Astrocyte of the spinal cord (primary cell): ENCODE measurements at regions not wholly inside any gene's neighbourhood (a gene's known extent, or its start where the extent isn't known, plus 50 kb on each side); places are given as distances from the start of the nearest gene placed in this dataset.
A peak's percentile ranks its signal among the peaks of the same experiment; 100 is the strongest.
"Not testable (repeated sequence)": the region's sequence is repeated elsewhere in the genome, so short reads cannot be mapped to it uniquely, and the experiment has no call there.

ENCODE experiments used
- DNase-seq: peaks from one replicate; pipeline ENCODE4 v3.0.0; 2011; ENCODE audit warnings: low read depth, low spot score
- H3K4me3 ChIP-seq: 2 replicates; pipeline ENCODE4 v1.5.1; 2011; ENCODE audit warnings: low read depth, mild to moderate bottlenecking, low read length, moderate library complexity
- CTCF ChIP-seq: IDR thresholded peaks from 2 replicates; pipeline ENCODE4 v1.5.1; 2012; ENCODE audit warnings: low read depth, mild to moderate bottlenecking, low read length, inconsistent platforms
- in situ Hi-C: cut with HindIII; loops from 2 replicates; pipeline ENCODE4 v1.10.0; 2017; ENCODE audit warnings: low sequenced_read_pairs

- DNase-seq, result peak; percentile 32
- H3K4me3 ChIP-seq, result no peak overlapping the region
- no peak for TF ChIP-seq CTCF
- in situ Hi-C loops, result no loop called here
Measured at GRCh38 chr3:79973482-79973881, 205.7 kb upstream of the ROBO1 start.

- H3K4me3 ChIP-seq, result no peak overlapping the region
- DNase-seq, result no peak
- no peak for TF ChIP-seq CTCF
- in situ Hi-C loops, result no loop called here
Measured at GRCh38 chr3:79968418-79968817, 200.6 kb upstream of the ROBO1 start.

GRCh38 chr3:79960594-79960993, 192.8 kb upstream of the ROBO1 start:
- no peak for TF ChIP-seq CTCF
- no peak overlapping the region for H3K4me3 ChIP-seq
- DNase-seq, result no peak
- in situ Hi-C loops, result no loop called here

- no peak overlapping the region for H3K4me3 ChIP-seq
- no peak for TF ChIP-seq CTCF
- no peak for DNase-seq
- in situ Hi-C loops, result no loop called here
Measured at GRCh38 chr3:79957066-79957465, 189.3 kb upstream of the ROBO1 start.

- H3K4me3 ChIP-seq, result no peak overlapping the region
- DNase-seq, result no peak
- in situ Hi-C loops, result no loop called here
- no peak for TF ChIP-seq CTCF
Measured at GRCh38 chr3:79954756-79955155, 187.0 kb upstream of the ROBO1 start.

GRCh38 chr3:79953591-79954101, 185.8 kb upstream of the ROBO1 start:
- TF ChIP-seq CTCF, result no peak
- no peak for DNase-seq

GRCh38 chr3:79951426-79951825, 183.6 kb upstream of the ROBO1 start:
- in situ Hi-C loops, DNase-seq, H3K4me3 ChIP-seq: not testable (repeated sequence)

More at GRCh38 chr3:79953591-79954101, 185.8 kb upstream of the ROBO1 start:
- H3K4me3 ChIP-seq, result no peak overlapping the region
- in situ Hi-C loops, result no loop called here
